Amygdala (tissue), 56 donors: ENCODE measurements at regions not wholly inside any gene's neighbourhood (a gene's known extent, or its start where the extent isn't known, plus 50 kb on each side); places are given as distances from the start of the nearest gene placed in this dataset.
"Not testable (repeated sequence)": the region's sequence is repeated elsewhere in the genome, so short reads cannot be mapped to it uniquely, and the experiment has no call there.

Experiments
- DNase-seq, 56 donors: peaks; one replicate each; lab custom pipeline; 2025; lab: John Stamatoyannopoulos, UW

DNA sequence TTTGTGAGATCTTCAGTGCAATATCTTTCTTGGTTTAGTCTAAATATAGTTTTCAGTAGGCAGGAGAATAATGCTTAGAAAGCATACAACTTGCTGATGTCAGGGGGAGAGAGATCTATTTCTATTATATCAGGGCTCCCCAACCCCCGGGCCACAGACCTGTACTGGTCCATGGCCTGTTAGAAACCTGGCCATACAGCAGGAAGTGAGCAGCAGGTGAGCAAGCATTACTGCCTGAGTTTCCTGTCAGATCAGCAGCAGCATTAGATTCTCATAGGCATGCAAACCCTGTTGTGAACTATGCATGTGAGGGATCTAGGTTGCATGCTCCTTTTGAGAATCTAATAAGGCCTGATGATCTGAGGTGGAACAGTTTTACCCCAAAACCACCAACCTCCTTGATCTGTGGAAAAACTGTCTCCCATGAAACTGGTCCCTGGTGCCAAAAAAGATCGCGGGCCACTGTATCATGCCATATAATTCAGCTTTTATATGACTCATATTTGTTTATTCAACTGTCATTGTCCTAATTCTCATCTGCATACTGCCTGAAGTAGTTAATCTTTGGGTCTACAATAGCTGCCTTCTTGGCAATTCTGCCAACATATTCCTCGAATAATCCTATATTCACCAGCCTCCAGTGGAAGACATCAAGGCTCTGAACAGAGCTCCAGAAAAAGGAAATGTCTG is 163.6 kb upstream of the DYRK2 start:
- no peak for DNase-seq

GRCh38 chr12:67486671-67487070 is 161.9 kb upstream of the DYRK2 start:
- DNase-seq = no peak

- not testable (repeated sequence) for DNase-seq
Measured at GRCh38 chr12:67488349-67488748, 160.2 kb upstream of the DYRK2 start.

GRCh38 chr12:67489007-67489406 is 159.5 kb upstream of the DYRK2 start:
- no peak for DNase-seq

- no peak for DNase-seq
Measured at GRCh38 chr12:67496581-67496980, 152.0 kb upstream of the DYRK2 start.

GRCh38 chr12:67498991-67499390 is 149.6 kb upstream of the DYRK2 start:
- DNase-seq = peak in 5 of 56 donors; percentile 2 to 21 (median 11)

GRCh38 chr12:67501362-67501761 is 147.2 kb upstream of the DYRK2 start:
- DNase-seq = no peak

GRCh38 chr12:67504026-67504425 is 144.5 kb upstream of the DYRK2 start:
- DNase-seq = no peak

GRCh38 chr12:67506739-67507138 is 141.8 kb upstream of the DYRK2 start:
- DNase-seq = no peak

GRCh38 chr12:67508830-67509229 is 139.7 kb upstream of the DYRK2 start:
- DNase-seq = no peak

DNA sequence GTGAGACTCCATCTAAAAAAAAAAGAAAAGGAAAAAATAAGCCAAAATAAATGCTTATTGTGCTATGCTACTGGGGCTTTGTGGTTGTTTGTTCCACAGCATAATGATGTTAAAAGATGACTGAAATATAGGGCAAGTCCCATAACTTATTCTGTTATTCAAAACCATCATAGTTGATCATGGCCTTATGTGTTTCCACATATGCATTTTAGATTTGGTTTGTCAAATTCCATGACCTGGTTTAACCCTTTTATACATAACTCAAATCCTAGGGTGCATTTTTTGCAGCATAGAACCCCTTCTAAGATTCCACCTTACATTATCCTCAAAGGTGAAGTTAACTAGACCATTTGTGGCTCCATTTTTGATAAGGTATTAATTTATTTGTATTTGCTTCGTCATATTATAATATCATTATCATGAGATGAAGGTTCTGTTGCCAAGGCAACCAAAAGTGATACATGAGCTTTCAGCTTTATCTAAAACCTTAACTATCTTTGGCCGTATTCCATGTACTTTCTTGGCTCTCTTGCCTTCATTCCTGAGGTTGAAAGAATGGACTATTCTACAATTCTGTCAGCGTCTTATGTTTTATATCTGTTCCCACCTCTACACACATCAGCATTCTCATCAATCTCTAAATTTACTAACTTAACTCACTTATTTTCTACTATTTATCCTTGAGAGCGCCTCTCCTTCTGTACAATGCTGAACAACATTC is 138.7 kb upstream of the DYRK2 start:
- DNase-seq = no peak

DNA sequence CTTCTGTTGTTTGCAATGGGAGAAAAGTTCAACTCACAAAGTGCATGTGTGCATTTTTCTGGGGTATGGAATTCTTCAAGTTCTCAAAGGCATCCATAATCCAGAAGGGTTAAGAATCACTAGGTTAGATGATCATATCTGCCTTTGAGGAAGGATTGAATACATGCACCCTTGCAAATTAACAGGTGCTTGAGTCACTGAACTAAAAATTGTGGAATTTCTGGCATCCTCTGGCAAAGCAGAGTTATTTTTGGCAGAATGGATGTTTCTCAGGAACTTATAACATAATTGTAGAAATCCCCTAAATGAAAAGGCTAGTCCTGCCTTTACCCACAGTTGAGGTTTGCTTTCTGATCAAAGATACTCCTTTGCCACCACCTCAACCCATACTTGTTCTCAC is 136.5 kb upstream of the DYRK2 start:
- no peak for DNase-seq

DNA sequence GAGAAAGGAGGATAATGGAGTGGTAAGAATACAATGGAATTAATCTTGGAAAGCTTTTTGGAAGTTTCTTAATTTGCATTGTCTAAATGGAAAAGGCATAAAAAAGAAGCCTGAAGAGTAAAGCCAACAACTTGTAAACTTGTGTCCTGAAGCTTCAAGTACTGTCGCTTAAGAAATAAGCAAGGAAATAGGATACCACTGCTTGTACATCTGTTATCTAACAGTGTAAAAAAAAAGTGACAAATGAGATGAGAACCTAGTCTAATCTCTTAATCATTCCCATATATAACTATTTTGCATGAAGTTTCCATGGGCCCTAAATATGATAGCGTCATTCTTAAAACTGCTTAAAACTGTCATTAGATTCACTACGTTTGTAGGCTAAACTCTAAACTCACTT is 134.0 kb upstream of the DYRK2 start:
- DNase-seq = no peak

DNA sequence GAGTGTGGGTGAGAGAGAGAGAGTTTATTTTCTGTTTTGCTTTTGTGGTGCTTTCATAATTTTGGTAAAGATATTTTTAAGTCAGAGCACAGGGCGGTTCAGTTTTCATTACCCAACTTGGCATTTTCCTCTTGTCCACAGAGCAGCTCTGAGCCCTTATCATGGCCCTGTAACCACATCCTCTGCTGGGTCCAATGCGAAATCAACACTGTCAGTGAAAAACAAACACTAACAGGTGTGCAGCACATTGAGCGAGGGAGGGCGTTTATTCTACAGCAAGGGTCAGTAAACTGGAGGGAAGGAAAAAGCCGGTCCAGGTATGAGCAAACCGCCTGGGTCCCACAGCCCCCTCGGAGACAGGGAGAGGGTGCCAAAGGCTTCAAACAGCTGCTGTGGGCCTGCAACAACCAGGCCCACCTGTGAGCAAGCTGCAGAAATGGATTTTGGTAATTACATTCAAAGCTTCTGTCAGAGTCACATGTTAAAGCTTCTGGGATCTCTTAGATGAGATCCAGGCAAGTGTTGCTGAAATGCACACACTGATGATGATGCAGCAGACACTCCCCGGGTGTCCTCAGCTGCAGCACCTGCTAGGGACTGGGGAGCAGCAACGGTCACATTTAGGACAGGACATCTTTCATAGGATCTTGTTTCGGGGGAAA is 132.7 kb upstream of the DYRK2 start:
- DNase-seq = no peak

DNA sequence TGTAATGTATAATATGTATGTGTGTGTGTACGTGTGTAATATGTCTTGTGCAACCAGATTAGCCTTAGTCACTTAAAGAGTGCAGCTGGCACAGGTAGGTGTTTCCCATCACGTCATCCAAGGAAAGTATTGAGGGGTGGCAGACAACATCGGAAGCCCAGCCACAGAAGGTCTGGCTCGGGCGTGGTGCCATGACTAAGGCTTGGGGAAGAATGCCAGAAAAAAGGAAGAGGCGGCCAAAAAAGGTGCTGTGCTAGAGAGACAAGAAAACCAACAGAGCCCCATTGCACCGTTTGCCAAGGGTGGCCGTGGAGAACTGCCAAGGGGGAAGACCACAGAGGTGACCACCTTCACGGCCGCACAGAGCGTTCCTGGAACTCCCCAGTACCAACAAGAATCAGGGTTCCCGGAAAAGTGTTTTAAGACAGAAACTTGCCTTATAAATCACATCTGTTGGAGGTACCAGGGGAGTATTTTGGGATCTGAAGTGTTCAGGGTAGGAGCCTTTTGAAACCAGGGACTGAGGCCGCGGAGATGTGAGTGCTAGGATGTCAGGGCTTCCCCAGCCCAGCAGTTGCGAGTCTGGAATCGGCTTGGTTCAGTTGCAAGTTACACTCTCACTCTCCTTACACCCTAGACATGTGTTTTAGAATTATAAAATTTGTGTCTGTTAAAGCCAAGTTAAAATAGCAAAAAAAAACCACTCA is 131.2 kb upstream of the DYRK2 start:
- DNase-seq = peak in 1 of 56 donors; percentile 7

DNA sequence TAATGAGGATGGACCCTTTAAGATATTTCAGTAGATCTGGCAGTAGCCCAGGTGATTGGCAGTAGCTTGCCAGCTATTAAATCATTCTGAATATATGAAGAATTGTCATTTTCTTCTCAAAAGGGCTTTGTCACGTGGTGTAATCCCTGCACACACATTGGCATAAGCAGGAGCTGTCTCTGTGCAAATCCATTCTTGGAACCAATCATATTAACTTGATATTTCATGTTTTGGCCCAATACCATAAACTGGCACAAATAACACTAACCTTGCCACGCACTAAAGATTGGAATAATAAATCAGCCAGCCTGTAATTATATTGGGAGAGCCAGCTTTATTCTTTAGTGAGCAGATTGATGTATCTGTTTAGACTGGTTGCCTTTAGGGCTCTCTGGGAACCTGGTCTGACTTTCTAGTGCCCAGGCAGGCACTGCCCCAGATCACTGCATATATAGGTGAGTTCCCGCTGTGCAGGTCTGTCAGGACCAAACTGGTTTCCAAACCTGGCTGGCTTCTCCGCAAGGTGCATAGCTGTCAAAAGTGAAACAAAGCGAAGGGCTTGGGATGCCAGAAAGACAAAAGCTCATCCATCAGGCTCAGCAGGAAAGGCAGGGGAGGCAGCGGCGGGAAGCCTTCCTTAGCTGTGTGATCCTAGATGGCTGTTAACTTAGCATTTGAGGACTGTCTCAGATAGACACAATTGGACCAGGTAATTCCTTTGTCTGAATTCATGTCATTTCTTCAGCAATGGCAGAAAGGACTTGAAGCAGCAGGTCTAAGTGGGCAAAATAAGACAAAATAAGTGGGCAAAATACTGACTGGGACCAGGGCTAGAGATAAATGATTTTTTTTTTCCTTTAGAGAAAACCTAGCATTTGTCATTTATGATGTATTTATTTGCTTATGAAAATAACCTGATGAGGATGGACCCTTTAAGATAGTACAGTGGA is 128.8 kb upstream of the DYRK2 start:
- DNase-seq = no peak

DNA sequence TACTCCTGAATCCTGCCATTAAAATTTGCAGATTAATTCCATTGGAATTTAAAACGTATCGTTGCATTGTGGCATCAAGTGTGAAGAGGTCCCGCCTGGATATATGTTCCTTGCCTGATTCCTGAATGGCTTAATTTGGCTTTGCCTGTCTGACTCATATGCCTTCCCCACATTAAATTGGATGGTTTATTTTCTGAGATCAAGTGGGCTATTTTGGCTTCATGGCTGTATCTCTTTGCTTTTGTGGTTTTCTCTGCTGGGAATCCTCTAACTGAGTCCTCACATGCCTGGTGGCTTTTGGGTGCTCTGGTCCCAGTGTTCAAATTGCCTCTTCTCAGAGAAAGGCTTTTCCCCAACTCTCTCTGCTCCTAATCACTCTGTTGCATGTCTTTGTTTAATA is 127.9 kb upstream of the DYRK2 start:
- DNase-seq = no peak

- DNase-seq = no peak
Measured at GRCh38 chr12:67522222-67522621, 126.3 kb upstream of the DYRK2 start.

DNA sequence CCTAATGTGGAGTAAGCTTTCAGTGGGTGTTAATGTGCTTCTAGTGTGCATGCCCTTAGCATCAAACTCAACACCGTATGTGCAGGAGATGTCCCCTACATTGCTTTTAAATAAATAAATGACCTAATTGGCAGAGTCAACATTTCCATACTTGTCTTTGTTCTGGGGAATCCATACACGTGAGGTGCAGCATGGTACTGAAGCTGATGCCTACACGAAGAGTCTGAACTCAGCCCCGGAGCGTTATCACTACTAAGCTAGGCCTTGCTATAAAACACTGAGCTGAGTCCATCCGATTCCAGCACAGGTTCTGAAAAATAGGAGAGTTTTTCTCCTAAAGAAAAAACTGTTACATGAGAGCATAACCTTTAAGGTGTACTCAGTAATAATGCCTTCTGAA is 125.0 kb upstream of the DYRK2 start:
- DNase-seq = no peak
